ENCODE measurements at regions not wholly inside any gene's neighbourhood (a gene's known extent, or its start where the extent isn't known, plus 50 kb on each side); places are given as distances from the start of the nearest gene placed in this dataset.

GRCh38 chr2:174668075-174668474 is 70.5 kb upstream of the WIPF1 start:
- no peak for TF ChIP-seq EZH2 (IDR thresholded peaks at IDR 0.05; ENCODE audit: low read length, missing control alignments)
- TF ChIP-seq CTCF (conservative IDR thresholded peaks at IDR 0.05 in 1 of 2, IDR thresholded peaks at IDR 0.05 in 1 of 2; ENCODE audit: low read depth in 1 of 2, low read length in 2 of 2), result no peak
